Upper lobe of right lung (tissue), 1 donor: ENCODE measurements at regions not wholly inside any gene's neighbourhood (a gene's known extent, or its start where the extent isn't known, plus 50 kb on each side); places are given as distances from the start of the nearest gene placed in this dataset.

Experiments used
- ATAC-seq: fragments of 200-7000 bp; cut with Tn5 transposase; one replicate; pipeline ENCODE4 v1.9.1; 2020; ENCODE audit warnings: mild to moderate bottlenecking, moderate library complexity
- DNase-seq: peaks from one replicate; pipeline ENCODE4 v3.0.0-alpha.2; 2020
- H3K27ac ChIP-seq: fragments of 200-600 bp; one replicate; pipeline ENCODE4 v1.8.0; 2022
- H3K27me3 ChIP-seq: fragments of 200-600 bp; one replicate; pipeline ENCODE4 v1.8.0; 2022; ENCODE audit warnings: mild to moderate bottlenecking
- H3K36me3 ChIP-seq: fragments of 200-600 bp; one replicate; pipeline ENCODE4 v1.8.0; 2022
- H3K4me1 ChIP-seq: fragments of 200-600 bp; one replicate; pipeline ENCODE4 v1.8.0; 2022
- H3K4me3 ChIP-seq: fragments of 200-600 bp; one replicate; pipeline ENCODE4 v1.8.0; 2022; ENCODE audit warnings: mild to moderate bottlenecking
- H3K9me3 ChIP-seq: fragments of 200-600 bp; one replicate; pipeline ENCODE4 v1.8.0; 2022
- intact Hi-C: fragments of 100-400 bp; cut with DNase I; formaldehyde crosslinking; loops from one replicate; pipeline ENCODE4 v1.11.0; 2022
- TF ChIP-seq, protein P1 (sequence below): fragments of 200-600 bp; IDR thresholded peaks from one replicate; pipeline ENCODE4 v1.8.0; 2022; ENCODE audit warnings: antibody characterized with exemption
- donor health status: DM: no; HTN: yes; CAD: no; lungs with severe emphysema.

DNA sequence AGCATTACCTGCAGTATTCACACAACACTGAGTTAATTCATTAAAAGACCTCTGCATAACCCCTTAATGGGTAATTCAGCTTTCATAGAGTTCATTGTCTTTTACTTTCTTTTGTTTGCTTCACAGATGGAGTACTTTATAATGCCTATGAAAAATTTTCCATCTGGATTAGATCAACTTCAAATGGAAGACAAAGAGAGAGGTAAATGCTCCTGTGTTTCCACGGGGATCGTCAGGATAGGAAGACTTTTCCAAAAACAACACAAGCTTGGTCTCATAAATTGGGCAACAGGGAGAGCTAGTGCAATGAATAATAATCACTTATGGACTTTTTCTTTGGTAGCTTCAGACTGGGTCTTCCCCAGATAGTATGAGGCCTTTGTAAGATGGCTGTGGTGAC lies 100.7 kb downstream of the ICOS start:
- no peak for DNase-seq
- Histone ChIP-seq H3K36me3 (no peaks in the 10 kb centered on the region), H3K27me3 (no peaks in the 10 kb centered on the region), H3K27ac (no peak overlapping the region), H3K4me3 (no peak overlapping the region), H3K4me1 (no peaks in the 10 kb centered on the region), H3K9me3 (no peaks in the 10 kb centered on the region)
- intact Hi-C loops = no loop called here
- TF ChIP-seq, protein P1, sequence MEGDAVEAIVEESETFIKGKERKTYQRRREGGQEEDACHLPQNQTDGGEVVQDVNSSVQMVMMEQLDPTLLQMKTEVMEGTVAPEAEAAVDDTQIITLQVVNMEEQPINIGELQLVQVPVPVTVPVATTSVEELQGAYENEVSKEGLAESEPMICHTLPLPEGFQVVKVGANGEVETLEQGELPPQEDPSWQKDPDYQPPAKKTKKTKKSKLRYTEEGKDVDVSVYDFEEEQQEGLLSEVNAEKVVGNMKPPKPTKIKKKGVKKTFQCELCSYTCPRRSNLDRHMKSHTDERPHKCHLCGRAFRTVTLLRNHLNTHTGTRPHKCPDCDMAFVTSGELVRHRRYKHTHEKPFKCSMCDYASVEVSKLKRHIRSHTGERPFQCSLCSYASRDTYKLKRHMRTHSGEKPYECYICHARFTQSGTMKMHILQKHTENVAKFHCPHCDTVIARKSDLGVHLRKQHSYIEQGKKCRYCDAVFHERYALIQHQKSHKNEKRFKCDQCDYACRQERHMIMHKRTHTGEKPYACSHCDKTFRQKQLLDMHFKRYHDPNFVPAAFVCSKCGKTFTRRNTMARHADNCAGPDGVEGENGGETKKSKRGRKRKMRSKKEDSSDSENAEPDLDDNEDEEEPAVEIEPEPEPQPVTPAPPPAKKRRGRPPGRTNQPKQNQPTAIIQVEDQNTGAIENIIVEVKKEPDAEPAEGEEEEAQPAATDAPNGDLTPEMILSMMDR = no peak
- ATAC-seq = no peak

DNA sequence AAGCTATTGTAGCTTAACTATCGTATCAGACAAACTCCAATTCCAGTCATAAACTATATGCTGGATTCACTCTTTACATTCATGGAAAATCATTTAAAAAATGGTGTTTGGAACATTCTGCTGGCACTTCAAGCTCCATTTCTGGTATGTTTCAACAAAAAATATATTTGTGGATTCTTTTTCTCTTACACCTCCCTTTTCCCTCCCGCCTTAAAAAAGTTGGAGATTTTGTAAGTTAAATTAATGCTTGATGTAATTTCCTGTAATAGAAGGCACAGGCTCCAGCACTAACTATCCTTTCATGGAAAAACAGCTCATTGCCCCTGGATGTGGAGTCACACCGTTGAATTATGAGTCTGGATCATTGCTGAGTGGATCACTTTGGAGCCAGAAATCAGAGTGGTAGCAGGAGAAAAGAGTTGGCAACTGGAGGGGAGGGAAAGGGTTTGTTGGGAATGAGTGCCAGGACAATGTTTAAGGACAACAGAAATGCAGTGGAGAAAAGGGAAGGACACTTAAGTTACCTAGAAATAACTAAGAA lies 102.8 kb downstream of the ICOS start:
- intact Hi-C loops = no loop called here
- H3K27ac ChIP-seq = no peak overlapping the region
- no peak for ATAC-seq

DNA sequence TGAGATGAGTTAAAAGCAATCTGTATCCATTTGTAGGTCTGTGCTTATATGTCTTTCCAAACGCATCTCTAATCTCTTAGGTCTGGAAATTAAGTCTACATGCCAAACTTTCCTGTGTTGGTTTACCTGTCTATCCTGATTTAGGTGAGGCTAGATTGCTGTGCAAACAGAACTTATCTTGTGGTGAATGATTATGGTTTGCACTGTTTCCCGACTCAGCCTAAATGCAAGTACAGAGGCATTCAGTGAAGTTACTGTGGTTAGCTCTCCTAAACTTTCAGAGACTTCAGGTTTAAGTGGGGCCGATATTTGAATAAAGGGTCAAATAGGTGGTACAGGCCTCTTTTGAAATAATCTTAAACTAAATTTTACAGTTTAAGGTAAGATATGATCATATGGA lies 103.5 kb downstream of the ICOS start:
- ATAC-seq (no peak), DNase-seq (no peak)
- Histone ChIP-seq H3K27ac (no peak overlapping the region), H3K36me3 (no peaks in the 10 kb centered on the region), H3K4me1 (no peaks in the 10 kb centered on the region), H3K27me3 (no peaks in the 10 kb centered on the region), H3K4me3 (no peak overlapping the region), H3K9me3 (no peaks in the 10 kb centered on the region)
- intact Hi-C loops = no loop called here
- TF ChIP-seq, protein P1 = no peak

More for the DNA sequence above, 102.8 kb downstream of the ICOS start:
- no peaks in the 10 kb centered on the region for H3K9me3 ChIP-seq
- no peak overlapping the region for H3K4me3 ChIP-seq
- DNase-seq = no peak
- no peaks in the 10 kb centered on the region for H3K4me1 ChIP-seq
- TF ChIP-seq, protein P1 = no peak
- H3K27me3 ChIP-seq = no peaks in the 10 kb centered on the region
- no peaks in the 10 kb centered on the region for H3K36me3 ChIP-seq

DNA sequence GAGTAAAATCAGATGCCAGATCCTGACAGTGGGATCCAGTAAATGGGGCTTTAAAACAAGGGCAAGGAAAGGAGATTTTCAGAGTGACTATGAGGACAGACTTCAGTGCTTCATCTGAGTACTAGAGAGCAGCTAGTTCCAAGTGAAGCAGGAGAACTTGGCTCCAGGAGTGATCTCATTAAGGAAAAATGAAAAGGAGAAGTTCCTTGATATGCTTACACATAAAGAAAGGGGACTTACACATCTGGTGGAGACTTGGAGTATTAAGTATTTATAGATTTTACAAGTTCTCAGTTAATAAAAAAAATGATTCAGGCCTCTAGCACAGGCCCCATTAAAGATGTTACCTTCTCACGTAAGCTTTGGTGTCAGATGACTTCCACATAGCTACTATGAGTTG lies 105.8 kb downstream of the ICOS start:
- Histone ChIP-seq H3K4me3 (no peak overlapping the region), H3K27me3 (no peaks in the 10 kb centered on the region), H3K36me3 (no peaks in the 10 kb centered on the region), H3K4me1 (no peaks in the 10 kb centered on the region), H3K27ac (no peak overlapping the region), H3K9me3 (no peaks in the 10 kb centered on the region)
- TF ChIP-seq, protein P1 = no peak
- ATAC-seq = no peak
- intact Hi-C loops = no loop called here
- DNase-seq = no peak

DNA sequence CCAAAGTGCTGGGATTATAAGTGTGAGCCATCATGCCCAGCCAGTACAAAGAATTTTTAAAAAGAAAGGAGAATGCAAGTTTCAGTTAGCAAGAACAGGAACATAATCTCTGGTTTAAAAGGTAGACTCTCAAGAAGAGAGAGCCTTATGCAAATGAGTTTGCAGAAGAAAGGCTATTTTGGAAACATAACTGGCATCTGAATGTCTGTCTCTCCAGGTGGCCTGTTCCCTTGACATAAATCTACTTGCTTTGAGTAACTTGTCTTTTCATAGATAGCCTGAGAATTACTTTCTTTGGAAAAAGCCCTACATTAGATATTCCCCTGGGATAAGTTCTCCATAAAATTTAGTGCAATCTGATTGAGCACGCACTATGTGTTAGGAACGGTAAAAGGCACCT lies 109.6 kb downstream of the ICOS start:
- no peak overlapping the region for H3K4me3 ChIP-seq
- no peak for DNase-seq
- intact Hi-C loops = no loop called here
- no peaks in the 10 kb centered on the region for H3K36me3 ChIP-seq
- TF ChIP-seq, protein P1 = no peak
- H3K4me1 ChIP-seq = no peaks in the 10 kb centered on the region
- H3K27ac ChIP-seq = no peak overlapping the region
- no peak for ATAC-seq
- no peaks in the 10 kb centered on the region for H3K27me3 ChIP-seq
- no peaks in the 10 kb centered on the region for H3K9me3 ChIP-seq

DNA sequence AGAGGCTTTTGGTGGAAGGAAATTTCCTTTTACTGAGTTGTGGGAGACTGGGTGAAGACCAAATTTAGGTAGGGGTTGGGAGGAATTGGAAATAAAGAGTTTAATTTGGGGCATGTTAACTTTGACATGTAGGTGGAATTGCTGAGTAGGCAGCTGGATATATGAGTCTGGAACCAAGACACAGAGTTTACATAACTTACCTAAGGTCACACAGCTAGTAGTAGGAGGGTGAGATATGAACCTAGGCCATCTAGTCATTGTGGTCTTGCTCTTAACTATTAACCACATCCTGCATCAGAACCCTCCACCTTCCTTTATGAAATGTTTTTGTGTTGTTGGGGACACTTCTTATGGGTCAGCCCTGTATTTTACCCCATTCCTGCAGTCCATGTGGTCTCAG lies 113.1 kb downstream of the ICOS start:
- no peak for ATAC-seq
- intact Hi-C loops = no loop called here
- no peak overlapping the region for H3K4me3 ChIP-seq

More for the DNA sequence above, 113.1 kb downstream of the ICOS start:
- no peak overlapping the region for H3K27ac ChIP-seq
- no peaks in the 10 kb centered on the region for H3K9me3 ChIP-seq
- TF ChIP-seq, protein P1 = no peak
- H3K36me3 ChIP-seq = no peaks in the 10 kb centered on the region
- no peak for DNase-seq
- no peaks in the 10 kb centered on the region for H3K27me3 ChIP-seq
- H3K4me1 ChIP-seq = no peaks in the 10 kb centered on the region
